HEK293T (cell line): ENCODE measurements at regions not wholly inside any gene's neighbourhood (a gene's known extent, or its start where the extent isn't known, plus 50 kb on each side); places are given as distances from the start of the nearest gene placed in this dataset.

Source experiments
- CTCF ChIA-PET: fragments of 350-600 bp; formaldehyde crosslinking; extraction: SDS; loops from one replicate; lab custom pipeline; 2021; ENCODE audit warnings: antibody characterized with exemption, inconsistent platforms; lab: Yijun Ruan, JAX
- POLR2A ChIA-PET: fragments of 350-600 bp; formaldehyde crosslinking; extraction: SDS; loops from one replicate; lab custom pipeline; 2020; ENCODE audit warnings: antibody characterized with exemption, inconsistent platforms; lab: Yijun Ruan, JAX
- DNase-seq: peaks from one replicate; pipeline ENCODE4 v3.0.0; 2012; ENCODE audit warnings: mixed read lengths; ENCODE audit errors: extremely low spot score
- ARNT ChIP-seq: fragments of 450-650 bp; IDR thresholded peaks from 2 replicates; pipeline ENCODE4 v1.6.1; 2017; ENCODE audit warnings: mild to moderate bottlenecking
- BHLHE40 ChIP-seq: fragments of 450-650 bp; IDR thresholded peaks from 2 replicates; pipeline ENCODE4 v1.6.1; 2016; ENCODE audit warnings: mild to moderate bottlenecking, moderate library complexity, borderline replicate concordance
- CTBP1 ChIP-seq: fragments of 450-650 bp; IDR thresholded peaks from 2 replicates; pipeline ENCODE4 v1.6.1; 2016; ENCODE audit warnings: borderline replicate concordance
- ELF4 ChIP-seq: fragments of 450-650 bp; IDR thresholded peaks from 2 replicates; pipeline ENCODE4 v1.6.1; 2017; ENCODE audit warnings: antibody characterized with exemption
- FOXA1 ChIP-seq: fragments of 450-650 bp; IDR thresholded peaks from 2 replicates; pipeline ENCODE4 v1.6.1; 2016; ENCODE audit warnings: mild to moderate bottlenecking
- FOXK2 ChIP-seq: fragments of 450-650 bp; IDR thresholded peaks from 2 replicates; pipeline ENCODE4 v1.6.1; 2016; ENCODE audit warnings: mild to moderate bottlenecking
- FOXM1 ChIP-seq: fragments of 450-650 bp; IDR thresholded peaks from 2 replicates; pipeline ENCODE4 v1.6.1; 2017; ENCODE audit warnings: mild to moderate bottlenecking, borderline replicate concordance
- HDGF ChIP-seq: fragments of 450-650 bp; IDR thresholded peaks from 2 replicates; pipeline ENCODE4 v1.6.1; 2017; ENCODE audit warnings: antibody characterized with exemption, borderline replicate concordance
- L3MBTL2 ChIP-seq: fragments of 450-650 bp; conservative IDR thresholded peaks from 2 replicates; pipeline ENCODE4 v1.6.1; 2016; ENCODE audit warnings: mild to moderate bottlenecking
- LEF1 ChIP-seq: fragments of 450-650 bp; IDR thresholded peaks from 2 replicates; pipeline ENCODE4 v1.6.1; 2017; ENCODE audit warnings: mild to moderate bottlenecking, borderline replicate concordance
- NFRKB ChIP-seq: fragments of 450-650 bp; IDR thresholded peaks from 2 replicates; pipeline ENCODE4 v1.6.1; 2016; ENCODE audit warnings: mild to moderate bottlenecking, moderate library complexity
- PKNOX1 ChIP-seq: fragments of 450-650 bp; IDR thresholded peaks from 2 replicates; pipeline ENCODE4 v1.6.1; 2016
- SP1 ChIP-seq: fragments of 450-650 bp; IDR thresholded peaks from 2 replicates; pipeline ENCODE4 v1.6.1; 2017
- SUZ12 ChIP-seq: fragments of 450-650 bp; IDR thresholded peaks from 2 replicates; pipeline ENCODE4 v1.6.1; 2016; ENCODE audit warnings: mild to moderate bottlenecking
- TARDBP ChIP-seq: fragments of 450-650 bp; IDR thresholded peaks from 2 replicates; pipeline ENCODE4 v1.6.1; 2016
- ZNF384 ChIP-seq: fragments of 450-650 bp; IDR thresholded peaks from 2 replicates; pipeline ENCODE4 v1.6.1; 2016

- CTCF ChIA-PET, result no interaction called here
- POLR2A ChIA-PET, result no interaction called here
- TF ChIP-seq HDGF (no peak), SP1 (no peak), ARNT (no peak), NFRKB (no peak), ELF4 (no peak), CTBP1 (no peak), PKNOX1 (no peak), TARDBP (no peak)
- no peak for DNase-seq
These were observed 535.1 kb downstream of the ELAVL2 start for GRCh38 chr9:23290973-23291372.

GRCh38 chr9:23302281-23302680, 523.8 kb downstream of the ELAVL2 start:
- no peak for DNase-seq
- TF ChIP-seq HDGF (no peak), FOXM1 (no peak), ELF4 (no peak), NFRKB (no peak), ARNT (no peak), FOXK2 (no peak), ZNF384 (no peak), TARDBP (no peak), BHLHE40 (no peak), PKNOX1 (no peak), L3MBTL2 (no peak), FOXA1 (no peak), SP1 (no peak), LEF1 (no peak), SUZ12 (no peak), CTBP1 (no peak)
- ChIA-PET CTCF (no interaction called here), POLR2A (no interaction called here)

DNA sequence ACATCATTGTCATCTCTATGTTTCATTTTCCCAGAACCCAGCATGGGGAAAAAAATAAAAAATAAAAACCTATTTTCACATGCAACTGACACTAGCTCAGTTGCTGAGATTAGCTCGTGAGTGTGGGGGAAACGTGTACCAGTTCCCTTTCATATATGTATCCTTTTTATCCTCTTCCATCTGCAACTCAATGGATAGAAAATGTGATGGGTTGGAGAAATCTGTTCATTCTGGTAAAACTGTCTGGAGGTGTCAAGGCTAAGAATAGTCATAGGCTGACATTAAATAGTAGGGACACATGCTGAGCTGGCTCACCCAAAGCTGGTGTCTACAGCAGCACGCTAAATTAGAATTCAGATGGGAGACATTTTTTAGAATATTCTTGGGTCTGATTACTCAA, 519.3 kb downstream of the ELAVL2 start:
- ChIA-PET POLR2A (no interaction called here), CTCF (no interaction called here)
- TF ChIP-seq NFRKB (no peak), BHLHE40 (no peak), HDGF (no peak), FOXM1 (no peak), SUZ12 (no peak)
- DNase-seq, result no peak

DNA sequence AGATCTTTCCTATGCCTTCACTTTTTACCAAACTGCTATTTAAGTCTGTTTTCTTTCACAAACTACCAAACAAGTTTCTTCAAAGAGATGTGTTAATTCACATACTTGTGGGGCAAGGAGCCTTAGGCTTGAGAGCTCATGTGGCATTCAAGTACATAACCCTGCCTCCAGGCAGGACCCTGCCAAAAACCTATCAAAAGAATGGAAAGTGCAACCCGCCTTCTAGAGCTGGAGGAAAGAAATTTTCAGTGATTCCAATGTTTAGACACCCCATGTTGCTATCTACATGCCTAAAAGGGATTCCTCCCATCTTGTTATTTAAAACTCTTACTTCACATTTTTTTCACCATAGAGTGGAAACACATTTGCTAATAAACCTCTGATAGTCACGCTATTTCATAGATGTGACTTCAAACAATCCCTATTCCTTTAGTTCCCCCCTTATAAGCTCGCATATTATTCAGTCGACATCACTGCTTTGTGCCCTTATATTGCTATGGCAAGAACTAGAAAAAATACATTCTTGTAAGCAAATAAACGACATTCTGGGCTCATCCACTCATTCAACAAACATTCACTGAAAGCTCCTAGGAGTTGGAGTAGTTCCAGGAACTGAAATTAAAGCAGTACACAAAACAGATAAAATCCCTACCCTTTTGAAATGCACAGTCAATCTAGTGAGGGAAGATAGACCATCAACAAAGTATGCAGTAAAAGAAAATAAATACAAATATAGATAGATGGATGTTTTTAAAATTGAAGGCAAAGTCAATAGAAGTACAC, 518.1 kb downstream of the ELAVL2 start:
- CTCF ChIA-PET, result no interaction called here
- DNase-seq, result no peak
- POLR2A ChIA-PET, result no interaction called here
- TF ChIP-seq TARDBP (no peak), LEF1 (no peak), BHLHE40 (no peak), FOXK2 (no peak), PKNOX1 (no peak), ELF4 (no peak)

DNA sequence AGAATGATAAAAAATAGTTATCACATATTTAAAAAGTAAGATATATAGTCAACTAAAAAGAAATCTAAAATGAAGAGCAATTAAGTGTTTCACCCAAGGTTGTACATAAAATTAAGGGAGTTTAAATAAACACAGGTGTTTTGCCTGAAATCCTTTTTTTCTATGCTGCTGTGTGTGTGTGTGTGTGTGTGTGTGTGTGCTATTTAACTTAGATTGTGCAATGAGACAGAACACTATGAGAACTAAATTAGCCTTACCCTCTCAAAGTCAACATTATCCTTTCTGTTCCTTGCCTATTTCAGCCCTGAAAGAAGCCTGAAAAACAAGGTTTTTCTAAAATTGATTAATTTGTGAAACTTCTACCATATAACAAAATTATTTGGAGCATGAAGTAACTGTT, 516.2 kb downstream of the ELAVL2 start:
- ChIA-PET CTCF (no interaction called here), POLR2A (no interaction called here)
- TF ChIP-seq PKNOX1, result no peak
- no peak for TF ChIP-seq HDGF
- no peak for TF ChIP-seq ARNT
- TF ChIP-seq FOXM1, result no peak
- no peak for TF ChIP-seq FOXA1
- TF ChIP-seq LEF1, result no peak
- TF ChIP-seq TARDBP, result no peak
- TF ChIP-seq CTBP1, result no peak
- no peak for TF ChIP-seq ZNF384
- TF ChIP-seq BHLHE40, result no peak
- no peak for DNase-seq

DNA sequence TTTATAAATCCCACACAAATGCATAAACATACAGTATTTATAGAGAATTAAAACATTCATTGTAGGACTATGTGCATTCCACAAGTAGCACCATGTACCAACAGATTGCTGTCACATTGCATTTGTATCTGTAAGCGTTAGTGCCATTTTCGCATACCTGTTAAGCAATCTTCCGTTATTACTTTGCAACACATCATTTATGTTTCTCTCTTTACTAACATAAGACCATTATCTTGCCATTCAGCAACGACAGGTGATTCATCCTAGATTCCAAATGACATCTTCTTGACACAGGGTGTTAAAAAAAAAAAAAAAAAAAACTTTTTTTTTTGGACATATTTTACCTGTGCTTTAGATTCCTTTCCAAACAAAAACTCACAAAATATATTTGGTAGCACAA, 511.8 kb downstream of the ELAVL2 start:
- DNase-seq, result no peak
- POLR2A ChIA-PET, result no interaction called here
- TF ChIP-seq ARNT (no peak), FOXM1 (no peak), SUZ12 (no peak), NFRKB (no peak), PKNOX1 (no peak), ELF4 (no peak), L3MBTL2 (no peak), TARDBP (no peak), FOXK2 (no peak), BHLHE40 (no peak), LEF1 (no peak)
- CTCF ChIA-PET, result no interaction called here
